GM18909 (cell line): ENCODE measurements at regions not wholly inside any gene's neighbourhood (a gene's known extent, or its start where the extent isn't known, plus 50 kb on each side); places are given as distances from the start of the nearest gene placed in this dataset.

Source experiments
- ATAC-seq: cut with Tn5 transposase; IDR thresholded peaks from one replicate; pipeline ENCODE4 v1.9.1; 2021; ENCODE audit warnings: mild to moderate bottlenecking; ENCODE audit not compliant: unreplicated experiment, poor library complexity

DNA sequence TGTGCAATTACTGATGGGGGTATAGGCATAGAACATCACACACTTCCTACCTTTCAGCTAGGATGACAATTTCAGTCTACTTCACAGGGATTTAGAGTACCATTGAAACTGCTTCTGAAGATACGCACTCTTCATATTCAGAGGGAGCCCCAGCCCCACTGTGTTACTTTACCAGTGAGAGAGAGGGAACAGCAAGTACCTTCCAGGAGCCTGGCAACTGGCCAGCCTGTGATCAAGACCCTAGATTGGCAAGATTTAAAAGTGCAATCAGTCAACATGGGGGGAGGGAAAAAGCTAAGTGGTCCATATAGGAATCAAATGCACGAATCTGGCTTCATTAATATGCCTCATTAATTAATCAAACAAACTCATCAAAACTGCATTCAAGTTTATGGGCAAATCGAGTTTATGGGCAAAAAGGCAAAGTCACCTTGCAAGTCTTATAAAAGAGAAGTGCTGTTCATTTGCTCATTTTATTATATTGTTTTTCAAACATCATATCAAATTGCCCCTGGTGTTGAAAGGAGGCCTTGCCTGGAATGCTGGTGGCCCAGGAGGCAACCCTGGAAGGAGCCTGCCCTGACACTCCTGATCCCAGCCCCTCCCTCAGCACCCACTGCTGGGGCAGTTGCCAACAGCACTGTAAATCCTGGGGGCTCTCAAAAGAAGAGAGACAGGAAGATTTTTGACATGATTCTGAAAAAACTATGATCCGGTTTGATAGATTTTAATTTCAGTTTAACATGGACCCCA, 184.9 kb upstream of the DPT start:
- ATAC-seq = no peak

DNA sequence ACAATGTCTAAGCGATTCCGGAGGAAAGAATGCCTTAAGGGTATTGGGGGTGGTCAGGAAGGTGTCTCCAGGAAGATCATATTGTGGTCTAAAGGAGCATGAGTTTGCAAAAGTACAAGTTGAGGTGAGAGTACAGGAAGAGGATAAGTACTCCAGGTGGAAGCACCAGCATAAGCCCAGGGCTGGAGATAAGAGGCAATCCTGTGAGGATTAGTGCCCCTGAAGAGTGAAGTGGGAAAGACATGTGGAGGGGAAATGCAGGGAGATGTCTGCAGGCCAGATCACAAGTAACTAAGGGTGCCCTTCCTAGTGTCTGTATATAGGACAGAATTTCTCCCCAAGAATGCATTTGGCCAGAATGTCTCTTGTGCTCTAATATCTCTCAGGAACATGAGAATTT, 188.3 kb upstream of the DPT start:
- no peak for ATAC-seq

DNA sequence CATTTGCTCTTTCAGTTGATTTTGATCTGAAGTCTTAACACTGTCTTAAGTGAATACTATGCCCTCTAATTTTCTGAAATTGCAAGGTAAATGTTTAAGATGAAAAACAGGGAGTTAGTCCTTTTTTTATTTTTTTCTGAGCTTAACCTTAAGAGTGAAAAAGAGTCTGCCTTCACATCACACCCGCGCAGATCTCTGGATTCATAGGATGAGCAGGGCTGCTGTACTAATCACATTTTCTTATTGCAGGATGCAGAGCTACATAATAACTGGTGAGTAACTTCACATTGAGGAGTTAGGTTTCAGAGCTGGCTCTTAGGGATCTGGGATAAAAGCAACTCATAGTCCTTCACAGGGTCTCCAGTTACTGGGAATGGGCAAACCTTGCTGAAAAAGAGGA, 188.7 kb upstream of the ATP1B1 start:
- ATAC-seq = no peak

GRCh38 chr1:168918860-168919741, 187.4 kb upstream of the ATP1B1 start:
- no peak for ATAC-seq

DNA sequence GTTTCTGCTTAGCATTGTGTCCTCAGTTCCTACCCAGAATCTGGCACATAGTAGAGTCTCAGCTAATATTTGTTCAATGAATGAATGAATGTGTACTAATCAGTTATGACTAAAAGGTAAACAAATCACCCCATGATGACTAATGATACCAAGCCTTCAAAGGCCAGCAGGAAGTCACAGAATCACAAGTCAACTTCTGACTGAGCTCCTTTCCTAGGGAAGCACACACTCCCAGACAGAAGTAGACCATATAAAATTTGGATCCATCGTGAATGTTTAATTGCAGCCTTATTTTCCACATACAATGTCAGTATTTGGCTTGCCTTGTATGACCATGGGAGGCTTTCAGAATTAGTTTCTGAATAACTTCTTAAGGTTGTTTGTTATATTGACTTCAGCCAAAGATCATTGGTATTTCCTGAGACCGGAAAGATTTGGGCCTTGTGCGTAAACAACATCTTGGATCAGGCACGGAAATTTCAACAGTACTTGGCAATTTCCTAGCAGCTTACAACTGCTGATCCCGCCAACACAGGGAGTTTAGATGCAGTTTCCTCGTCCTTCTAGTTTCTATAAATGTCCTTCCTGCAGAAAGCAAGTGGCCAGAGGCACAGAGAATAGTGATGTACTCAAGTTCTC, 185.9 kb upstream of the ATP1B1 start:
- no peak for ATAC-seq

- ATAC-seq = peak; percentile 75
Observed at GRCh38 chr1:168921629-168922028, 184.9 kb upstream of the ATP1B1 start.

GRCh38 chr1:168923521-168924136, 182.9 kb upstream of the ATP1B1 start:
- ATAC-seq = no peak

- ATAC-seq = no peak
Observed at GRCh38 chr1:168924976-168925375, 181.5 kb upstream of the ATP1B1 start.

DNA sequence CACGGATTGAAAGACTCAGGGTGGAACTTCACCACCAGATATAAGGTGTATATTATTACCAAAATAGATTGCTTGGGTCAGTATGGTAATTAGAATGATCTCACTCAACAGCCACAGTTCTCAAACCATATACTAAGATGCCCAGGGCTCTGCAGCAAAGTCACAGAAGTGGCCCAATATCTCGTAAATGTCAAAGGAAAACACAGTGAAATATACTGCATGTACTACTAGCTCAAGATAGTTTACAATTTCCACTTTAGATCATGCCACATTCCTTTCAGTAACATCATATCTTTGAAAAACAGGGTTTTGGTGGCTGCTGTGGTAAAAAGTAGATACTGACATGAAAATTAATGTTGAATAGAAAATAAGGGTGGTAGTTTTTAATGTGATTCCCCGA, 180.3 kb upstream of the ATP1B1 start:
- ATAC-seq = no peak

DNA sequence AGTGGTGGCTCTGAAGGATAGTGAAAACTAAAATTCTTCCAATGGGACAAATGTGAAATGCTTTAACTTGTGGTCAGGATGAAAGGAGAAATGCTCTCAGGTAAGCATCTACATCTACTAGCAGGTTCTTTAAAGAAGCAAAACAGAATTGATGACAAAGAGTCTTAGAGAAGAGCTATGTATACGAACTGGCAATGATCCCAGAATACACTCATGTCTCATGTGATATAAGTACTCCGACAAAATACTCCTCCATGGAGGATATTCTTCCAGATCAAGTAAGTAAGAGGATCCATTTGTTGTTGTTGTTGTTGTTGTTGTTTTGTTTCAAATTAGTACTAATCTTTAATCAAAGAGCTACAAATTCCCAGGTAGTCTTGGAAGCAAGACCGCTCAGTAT, 174.0 kb upstream of the ATP1B1 start:
- no peak for ATAC-seq

DNA sequence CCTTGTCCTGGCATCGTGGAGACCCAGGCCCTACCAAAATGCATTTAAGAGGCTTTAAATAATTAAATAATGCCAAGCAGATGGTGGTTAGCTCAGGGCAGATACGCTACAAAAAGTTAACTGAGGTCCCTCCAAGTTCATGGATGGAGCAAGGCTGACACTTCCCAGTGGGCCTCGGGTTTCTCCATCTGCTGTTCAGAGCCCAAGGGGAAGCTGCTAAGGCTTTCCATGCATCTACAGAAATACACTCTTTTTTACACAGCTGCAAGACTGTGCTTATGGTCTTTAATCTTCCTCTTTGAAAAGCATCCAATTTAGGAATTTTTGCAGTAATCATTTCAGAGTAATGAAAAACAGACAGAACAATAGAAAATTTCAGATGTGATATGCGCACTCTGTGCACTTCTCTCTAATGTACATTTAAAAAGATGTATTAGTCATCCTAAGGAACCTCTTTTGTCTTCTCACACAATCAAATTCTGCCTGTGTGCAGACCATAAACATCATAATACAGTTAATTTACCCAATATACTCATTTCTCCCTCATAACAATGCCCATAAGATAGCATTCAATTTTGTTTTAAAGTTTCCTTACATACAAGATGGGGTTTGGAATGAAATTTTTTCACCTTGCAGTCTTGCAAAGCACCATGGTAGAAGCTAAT, 173.2 kb upstream of the ATP1B1 start:
- ATAC-seq = no peak

DNA sequence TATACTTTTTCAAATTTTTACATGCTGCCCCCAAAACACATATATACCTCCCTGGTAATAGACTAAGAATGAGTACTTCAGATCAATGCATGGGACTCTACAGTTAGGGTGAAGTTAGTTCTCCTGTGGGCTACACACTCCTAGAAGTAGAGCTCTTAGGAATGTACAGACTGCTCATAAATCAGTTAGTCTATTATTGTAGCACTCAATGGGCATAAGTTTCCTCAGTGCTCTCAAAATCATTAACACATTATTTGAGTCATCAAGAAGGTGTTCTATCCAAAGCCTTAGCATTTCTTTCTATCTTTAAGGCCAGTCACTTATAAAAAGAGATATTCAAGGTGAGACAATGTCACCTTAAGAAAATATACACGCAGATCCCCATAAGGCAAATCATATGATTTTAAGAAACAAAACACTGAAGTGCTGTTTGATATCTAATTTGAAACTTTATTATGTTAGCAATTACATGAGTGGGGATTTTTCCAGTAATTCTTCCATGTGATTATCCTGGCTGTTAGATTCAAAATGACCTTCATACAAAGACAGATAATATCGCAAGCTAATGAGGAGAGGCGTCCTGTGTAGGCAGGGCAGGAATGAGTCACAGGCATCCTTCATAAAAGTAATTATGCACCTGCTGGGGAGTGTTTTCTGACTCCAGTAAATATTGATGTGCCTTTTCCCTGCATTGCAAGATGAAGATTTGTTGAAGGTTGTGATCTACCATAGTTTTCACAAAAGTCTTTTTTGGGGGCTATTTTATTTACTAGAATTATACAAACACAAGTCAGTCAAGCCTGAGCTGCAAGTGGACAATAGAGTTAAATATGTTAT, 167.2 kb upstream of the ATP1B1 start:
- no peak for ATAC-seq

GRCh38 chr1:168939947-168940223, 166.6 kb upstream of the ATP1B1 start:
- no peak for ATAC-seq

- no peak for ATAC-seq
Observed at GRCh38 chr1:168941640-168942039, 164.8 kb upstream of the ATP1B1 start.

DNA sequence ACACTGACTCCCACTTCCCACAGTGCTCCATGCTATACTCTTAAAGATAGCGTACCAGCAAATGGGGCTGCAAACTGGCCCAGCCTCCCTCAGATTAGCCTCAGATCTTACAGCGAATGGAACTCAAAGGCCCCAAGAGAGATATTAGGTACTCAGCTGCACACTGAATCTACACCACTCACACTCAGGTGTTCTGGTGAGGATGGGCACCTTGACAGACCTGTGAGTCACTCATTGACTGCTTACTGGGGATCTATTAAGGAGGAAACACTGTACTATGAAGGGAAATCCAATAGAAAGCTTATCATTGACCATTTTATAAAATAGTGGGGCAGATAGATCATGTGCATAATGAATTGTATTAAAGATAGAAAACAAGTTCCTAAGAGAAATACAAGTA, 164.3 kb upstream of the ATP1B1 start:
- ATAC-seq = no peak

DNA sequence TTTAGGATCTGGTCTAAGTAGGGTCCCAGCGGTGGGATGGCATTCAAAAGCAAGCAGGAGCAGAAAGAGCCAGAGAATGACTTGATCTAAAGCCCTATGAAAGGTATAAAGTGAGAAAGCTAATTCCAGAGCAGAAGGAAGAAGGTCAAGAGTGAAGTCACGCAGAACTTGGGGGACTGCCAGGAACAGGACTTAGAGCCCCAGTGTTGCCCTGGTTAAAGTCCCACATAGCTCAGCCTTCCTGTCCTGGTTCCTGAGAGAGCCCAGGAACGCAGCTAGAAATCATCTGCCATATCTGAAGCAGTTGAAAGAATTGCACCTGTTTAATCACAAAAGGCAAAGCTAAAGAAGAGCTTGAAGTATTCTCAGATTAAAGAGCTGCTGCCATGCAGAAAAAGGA, 160.6 kb upstream of the ATP1B1 start:
- no peak for ATAC-seq

DNA sequence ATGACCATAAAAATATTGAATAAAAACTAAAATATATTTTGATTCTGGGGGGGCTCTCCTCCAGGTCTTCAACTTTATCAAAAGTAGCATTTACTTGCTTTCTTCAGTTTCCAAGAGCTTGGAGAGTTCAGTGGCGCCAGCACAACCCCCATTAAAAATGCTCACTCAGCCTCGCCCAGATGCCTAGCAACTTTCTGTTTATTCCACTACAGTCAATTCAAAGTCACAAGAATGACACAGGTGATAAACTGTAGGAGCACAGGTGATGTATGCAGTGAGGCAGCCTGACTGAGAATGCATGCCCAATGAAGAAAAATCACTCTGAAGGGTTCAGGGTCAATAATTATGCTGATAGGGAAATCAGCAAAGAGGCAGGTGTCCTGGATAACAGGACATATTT, 159.4 kb upstream of the ATP1B1 start:
- ATAC-seq = no peak

DNA sequence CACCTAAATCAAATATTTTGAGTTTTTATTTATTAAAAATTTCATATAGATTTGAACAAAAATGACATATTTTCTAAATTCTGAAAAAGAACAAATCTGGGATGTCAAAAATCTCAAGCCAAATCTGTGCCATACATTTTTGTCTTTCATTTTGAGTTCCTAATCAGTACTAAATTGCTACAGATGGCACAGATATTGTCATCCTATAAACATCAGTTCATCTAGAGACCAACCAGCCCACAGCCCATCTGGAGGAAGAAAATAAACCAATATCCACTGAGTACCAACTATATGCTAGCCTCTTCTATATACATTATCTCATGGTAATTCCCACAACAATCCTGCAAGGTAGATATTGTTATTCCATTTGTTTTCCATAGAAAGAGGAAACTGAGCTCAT, 156.8 kb upstream of the ATP1B1 start:
- ATAC-seq = no peak

DNA sequence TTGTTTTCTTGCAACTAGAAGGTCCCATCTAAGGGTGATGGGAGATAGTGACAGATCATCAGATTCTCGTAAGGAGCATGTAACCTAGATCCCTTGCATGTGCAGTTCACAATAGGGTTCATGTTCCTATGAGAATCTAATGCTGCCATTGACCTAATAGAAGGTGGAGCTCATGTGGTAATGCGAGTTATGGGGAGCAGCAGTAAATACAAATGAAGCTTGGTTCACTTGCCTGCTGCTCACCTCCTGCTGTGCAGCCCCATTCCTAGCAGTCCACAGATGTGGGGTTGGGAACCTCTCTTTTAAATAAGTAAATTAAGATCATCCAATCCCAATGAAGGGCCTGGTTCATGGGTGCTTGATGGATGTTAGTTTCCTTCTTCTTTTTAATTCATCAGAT, 148.7 kb upstream of the ATP1B1 start:
- ATAC-seq = no peak
